HG02678 (cell line): ENCODE measurements at regions not wholly inside any gene's neighbourhood (a gene's known extent, or its start where the extent isn't known, plus 50 kb on each side); places are given as distances from the start of the nearest gene placed in this dataset.

Experiments
- ATAC-seq: cut with Tn5 transposase; IDR thresholded peaks from one replicate; pipeline ENCODE4 v1.9.1; 2021; ENCODE audit warnings: mild to moderate bottlenecking, moderate library complexity; ENCODE audit not compliant: unreplicated experiment

- peak; percentile 63 for ATAC-seq
Observed at GRCh38 chr3:165133188-165133899, 55.0 kb upstream of the SI start.

GRCh38 chr3:165130708-165131107, 52.4 kb upstream of the SI start:
- ATAC-seq, result no peak

GRCh38 chr3:165128544-165128943, 50.2 kb upstream of the SI start:
- ATAC-seq, result no peak
